NCI-H187 treated with DMSO at 0.1 percent for 48 hours (cell line): ENCODE measurements at regions not wholly inside any gene's neighbourhood (a gene's known extent, or its start where the extent isn't known, plus 50 kb on each side); places are given as distances from the start of the nearest gene placed in this dataset.
"Not testable (repeated sequence)": the region's sequence is repeated elsewhere in the genome, so short reads cannot be mapped to it uniquely, and the experiment has no call there.

Source experiments
- DNase-seq: peaks from one replicate; lab custom pipeline; 2025; lab: John Stamatoyannopoulos, UW

DNA sequence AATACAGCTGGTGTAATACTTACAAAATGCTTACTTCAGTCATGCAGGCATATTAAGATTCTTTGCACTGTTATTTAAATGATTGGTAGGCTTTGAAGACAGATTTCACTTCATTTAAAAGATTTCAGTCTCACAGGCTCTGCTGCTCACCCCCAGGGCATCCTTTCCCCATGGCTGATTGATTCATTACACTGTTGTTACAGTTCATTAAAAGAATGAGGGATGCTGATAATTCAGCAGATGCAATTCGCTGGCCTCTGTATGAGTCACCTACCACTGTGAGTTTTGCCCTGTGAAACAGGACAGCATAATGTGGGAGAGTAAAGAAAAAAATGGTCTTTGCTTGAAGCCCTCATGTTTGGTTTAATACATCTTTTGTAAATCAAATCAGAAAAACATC is 246.9 kb downstream of the CYLC2 start:
- DNase-seq: no peak

GRCh38 chr9:103242486-103242885 is 247.4 kb downstream of the CYLC2 start:
- no peak for DNase-seq

DNA sequence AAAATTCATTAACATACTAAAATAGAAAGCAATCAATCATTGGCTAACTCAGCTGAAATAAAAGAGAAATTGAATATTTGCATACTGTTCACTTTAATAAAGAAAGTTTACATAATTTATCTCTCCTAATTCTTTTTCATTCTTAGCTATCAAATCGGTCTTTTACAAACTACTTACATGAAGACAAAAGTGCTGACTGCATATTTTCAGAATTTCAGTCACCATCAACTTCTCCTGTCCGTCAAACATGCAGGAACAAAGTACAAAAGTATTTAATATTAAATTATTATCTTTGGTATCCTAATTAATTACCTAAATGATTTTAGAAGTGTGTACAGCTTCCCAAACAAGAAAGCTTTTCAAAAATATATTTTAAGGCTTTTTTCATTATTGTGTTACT is 248.4 kb downstream of the CYLC2 start:
- no peak for DNase-seq

- DNase-seq: peak; percentile 3
These were observed 250.2 kb downstream of the CYLC2 start for GRCh38 chr9:103245369-103245768.

DNA sequence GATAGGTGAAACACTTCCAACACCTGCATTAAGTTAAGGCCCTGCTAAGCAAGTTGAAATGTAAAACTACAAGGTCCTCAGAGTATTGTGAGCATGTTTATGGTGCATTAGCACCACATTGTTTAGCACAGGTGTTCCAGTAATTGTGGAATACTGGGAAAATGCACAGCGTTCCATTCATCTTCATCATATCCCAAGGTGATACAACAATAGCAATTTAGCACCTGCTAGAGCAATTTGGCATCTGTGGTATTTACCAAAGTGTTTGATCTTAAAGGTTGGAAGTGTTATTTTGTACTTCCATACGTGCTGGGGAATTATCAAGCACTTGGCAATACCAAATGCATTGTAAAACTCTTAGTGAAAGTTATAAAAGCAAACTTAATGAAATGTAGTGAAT is 266.8 kb downstream of the CYLC2 start:
- DNase-seq: no peak

- no peak for DNase-seq
These were observed 270.9 kb downstream of the CYLC2 start for GRCh38 chr9:103266064-103266463.

- no peak for DNase-seq
These were observed 282.1 kb downstream of the CYLC2 start for GRCh38 chr9:103277240-103277639.

DNA sequence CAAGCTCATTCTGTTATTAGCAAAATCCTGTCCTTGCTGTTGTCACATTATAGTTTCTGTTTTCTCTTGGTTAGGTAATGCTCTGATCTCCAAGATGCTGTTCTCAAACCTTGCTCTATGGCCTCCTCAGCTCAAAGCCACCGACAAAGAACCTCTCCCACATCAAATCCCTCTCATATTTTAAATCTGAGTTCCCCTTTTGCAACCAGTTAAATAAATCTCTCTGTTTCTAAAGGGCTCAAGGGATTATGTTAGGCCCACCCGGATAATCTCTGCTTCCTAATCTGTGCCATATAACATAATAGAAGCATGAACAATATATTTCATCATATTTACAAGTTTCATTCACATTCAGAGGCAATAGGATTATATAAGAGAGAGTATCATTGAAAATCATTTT is 286.0 kb downstream of the CYLC2 start:
- DNase-seq: no peak

- DNase-seq: no peak
These were observed 292.2 kb downstream of the CYLC2 start for GRCh38 chr9:103287361-103287760.

- no peak for DNase-seq
These were observed 301.1 kb downstream of the CYLC2 start for GRCh38 chr9:103296189-103296588.

GRCh38 chr9:103301051-103301450 is 305.9 kb downstream of the CYLC2 start:
- no peak for DNase-seq

DNA sequence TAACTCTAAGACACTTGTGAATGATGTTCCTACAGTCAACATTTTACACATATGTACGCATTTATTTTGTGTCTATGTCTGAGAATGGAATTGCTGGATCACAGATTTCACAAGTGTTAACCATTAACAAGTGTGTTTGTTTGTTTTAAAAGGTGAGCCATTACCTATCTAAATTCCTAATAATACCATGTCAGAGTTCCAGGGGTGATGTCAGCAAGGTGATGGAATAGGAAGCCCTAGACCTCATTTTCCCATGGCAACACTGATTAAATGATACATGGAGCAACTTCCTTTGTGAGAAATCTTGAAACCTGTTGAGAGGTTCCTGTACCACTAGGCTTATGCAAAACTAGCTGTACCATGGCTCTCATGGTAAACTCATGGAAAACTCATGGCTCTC is 309.7 kb downstream of the CYLC2 start:
- DNase-seq: no peak

- DNase-seq: no peak
These were observed 324.8 kb downstream of the CYLC2 start for GRCh38 chr9:103319979-103320378.

DNA sequence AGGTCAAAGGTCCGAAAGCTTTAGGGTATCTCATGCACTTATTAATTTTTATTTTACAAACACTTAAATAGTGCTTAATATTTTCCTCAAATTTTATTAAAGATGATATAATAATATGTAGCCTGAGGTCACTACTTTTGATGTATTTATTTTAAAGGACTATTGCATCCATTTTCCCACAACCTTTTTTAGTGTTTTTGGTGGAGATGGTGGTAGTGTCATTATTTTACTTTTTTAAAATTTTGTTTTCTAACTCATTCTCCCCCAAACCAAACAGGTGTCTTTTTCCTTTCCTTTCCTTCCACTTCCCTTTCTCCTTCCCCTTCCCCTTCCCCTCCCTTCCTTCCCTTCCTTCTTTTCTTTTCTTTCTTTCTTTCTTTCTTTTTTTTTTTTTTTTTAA is 328.6 kb downstream of the CYLC2 start:
- DNase-seq: no peak

DNA sequence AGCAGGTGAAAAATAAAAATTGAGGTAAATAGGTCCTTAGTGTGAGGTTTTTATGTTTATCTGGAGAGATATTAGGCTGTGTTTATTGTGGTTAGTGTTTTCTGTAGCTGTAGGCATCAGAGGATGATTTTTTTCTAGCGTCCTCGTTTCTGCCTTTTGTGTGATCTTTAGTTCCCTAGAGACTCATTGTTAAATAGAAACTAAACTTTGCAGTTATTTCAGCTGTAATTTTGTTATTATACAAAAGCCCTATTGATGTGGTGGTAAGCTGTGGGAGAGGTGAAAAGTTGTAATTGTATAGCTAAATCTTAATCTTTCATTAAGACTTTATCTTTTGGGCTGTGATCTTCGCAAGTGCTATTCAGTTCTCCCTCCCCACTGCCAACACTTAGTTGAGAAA is 340.3 kb downstream of the CYLC2 start:
- no peak for DNase-seq

GRCh38 chr9:103355000-103355399 is 359.9 kb downstream of the CYLC2 start:
- no peak for DNase-seq

DNA sequence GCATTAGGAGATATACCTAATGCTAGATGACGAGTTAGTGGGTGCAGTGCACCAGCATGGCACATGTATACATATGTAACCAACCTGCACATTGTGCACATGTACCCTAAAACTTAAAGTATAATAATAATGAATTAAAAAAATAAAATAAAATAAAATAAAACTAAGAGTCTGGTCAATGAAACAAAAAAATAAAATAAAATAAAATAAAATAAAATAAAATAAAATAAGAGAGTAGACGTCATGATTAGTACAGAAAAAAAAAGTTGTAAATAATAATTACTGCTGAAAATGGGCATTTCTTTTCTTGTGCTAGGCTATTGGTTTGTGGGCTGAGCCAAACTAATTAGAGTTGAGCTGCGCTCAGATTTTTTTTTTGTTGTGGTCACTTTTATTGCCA is 362.8 kb downstream of the CYLC2 start:
- not testable (repeated sequence) for DNase-seq

GRCh38 chr9:103361906-103362305 is 366.8 kb downstream of the CYLC2 start:
- DNase-seq: no peak

- DNase-seq: no peak
These were observed 367.9 kb downstream of the CYLC2 start for GRCh38 chr9:103362986-103363385.

DNA sequence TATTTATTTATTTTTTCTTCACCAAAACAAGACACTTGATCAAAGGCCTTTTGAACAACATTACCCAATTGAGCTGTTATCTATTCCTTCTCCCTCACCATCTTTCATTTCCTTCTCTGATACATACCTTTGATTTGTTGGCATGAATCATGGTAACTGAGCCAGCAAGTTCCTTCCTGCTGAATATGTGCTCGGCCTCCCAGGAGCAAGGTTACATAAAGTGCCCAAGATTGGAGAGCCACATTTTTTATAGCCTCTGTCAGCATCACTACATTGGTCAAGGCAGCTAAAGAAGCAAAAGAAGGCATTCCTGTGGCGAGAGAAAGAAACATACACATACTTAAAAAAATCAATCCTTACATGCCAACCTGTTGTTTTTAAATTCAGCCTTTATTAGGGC is 369.6 kb downstream of the CYLC2 start:
- DNase-seq: no peak

- no peak for DNase-seq
These were observed 376.0 kb downstream of the CYLC2 start for GRCh38 chr9:103371152-103371551.

GRCh38 chr9:103372828-103373227 is 377.7 kb downstream of the CYLC2 start:
- DNase-seq: no peak

DNA sequence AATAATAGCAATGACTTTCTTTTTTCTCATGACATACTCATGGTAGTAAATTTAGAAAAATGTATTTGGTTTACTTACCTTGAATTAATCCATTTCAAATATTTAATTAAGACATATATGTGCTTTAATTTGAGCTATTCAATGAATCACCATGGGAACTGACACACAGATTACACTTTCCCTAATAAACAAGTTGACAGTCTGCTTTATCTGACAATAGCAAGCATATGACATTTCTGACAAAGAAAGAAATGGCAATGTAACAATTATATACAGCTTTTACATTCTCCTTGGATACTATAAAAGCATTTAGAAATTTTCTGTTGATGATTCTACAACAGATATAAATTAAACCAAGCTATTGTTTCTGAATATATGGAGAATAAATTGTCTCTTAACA is 382.5 kb downstream of the CYLC2 start:
- no peak for DNase-seq

DNA sequence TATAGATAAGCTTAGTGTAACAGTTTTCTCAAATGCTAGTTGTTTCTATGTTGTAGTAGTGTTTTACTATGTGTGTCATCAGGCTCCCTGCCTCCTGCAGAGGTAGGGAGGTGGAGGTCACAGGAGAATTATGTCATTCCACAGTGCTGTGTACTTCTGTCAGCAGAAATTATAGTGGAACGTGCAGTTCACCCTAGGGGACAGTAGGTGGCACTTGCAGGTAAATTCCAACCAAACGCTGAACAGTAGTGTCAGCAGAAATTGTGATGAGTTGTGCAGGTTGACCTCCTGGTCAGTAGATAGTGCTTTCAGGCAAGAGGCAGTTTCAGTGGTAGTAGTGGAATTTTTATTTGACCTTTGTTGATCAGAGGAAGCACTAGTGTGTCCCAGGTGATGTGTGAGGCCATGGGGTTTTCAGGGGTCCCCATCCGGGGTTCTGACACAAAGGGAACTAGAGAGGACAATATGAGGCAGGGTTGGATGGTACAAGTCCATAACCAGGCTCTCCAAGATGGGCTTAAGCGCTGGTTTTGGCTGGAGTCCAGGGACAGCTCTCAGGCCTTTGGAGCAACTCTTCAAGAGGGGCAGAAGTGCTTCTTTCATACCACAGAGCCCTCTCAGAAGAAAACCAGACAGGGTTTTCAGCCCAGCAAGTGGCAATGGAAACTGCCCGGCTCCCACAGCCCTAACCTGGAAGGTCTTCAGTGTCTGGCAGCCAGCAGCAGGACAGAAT is 402.9 kb downstream of the CYLC2 start:
- DNase-seq: peak; percentile 0
